Sigmoid colon (tissue), 4 donors: ENCODE measurements at regions not wholly inside any gene's neighbourhood (a gene's known extent, or its start where the extent isn't known, plus 50 kb on each side); places are given as distances from the start of the nearest gene placed in this dataset.

Experiments
- EP300 ChIP-seq, 4 donors: sonication (generic); formaldehyde crosslinking; IDR thresholded peaks; one replicate each; pipeline ENCODE4 v1.6.1; 2017; ENCODE audit warnings: antibody characterized with exemption in 4 of 4
- POLR2A ChIP-seq, 2 donors: fragments of 450-650 bp; IDR thresholded peaks; one replicate each; pipeline ENCODE4 v1.6.1; 2016; ENCODE audit warnings: antibody characterized with exemption in 2 of 2, mild to moderate bottlenecking in 2 of 2, moderate library complexity in 2 of 2
- POLR2AphosphoS5 ChIP-seq, 4 donors: sonication (generic); formaldehyde crosslinking; IDR thresholded peaks; one replicate each; pipeline ENCODE4 v1.6.1; 2017; ENCODE audit warnings: antibody characterized with exemption in 4 of 4
- TF ChIP-seq, protein P1 (sequence below), 4 experiments: fragments of 450-650 bp in 3 of 4; fragments of 200-600 bp in 1 of 4; IDR thresholded peaks; one replicate each; pipeline ENCODE4 v1.5.1; 2016 to 2019; ENCODE audit warnings: antibody characterized with exemption in 4 of 4, mild to moderate bottlenecking in 3 of 4, moderate library complexity in 2 of 4

DNA sequence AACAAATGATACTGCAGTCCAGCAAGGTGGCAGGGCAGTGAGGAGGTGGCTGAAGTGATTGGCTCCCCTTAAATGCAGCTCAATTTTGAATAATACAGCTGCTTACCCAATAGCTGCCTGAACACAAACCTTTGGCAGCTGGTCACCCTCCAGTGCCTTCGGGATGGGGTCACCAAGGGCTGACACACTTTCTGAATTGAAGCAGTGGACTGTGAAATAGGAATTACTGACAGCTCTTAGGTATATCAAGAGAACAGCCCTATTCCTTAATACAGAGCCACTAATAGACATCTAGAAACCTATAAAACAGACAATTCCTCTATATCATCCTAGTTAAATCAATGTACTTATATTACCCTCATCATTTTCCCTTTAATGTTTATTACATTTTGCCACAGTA lies 474.2 kb upstream of the KIRREL3 start:
- TF ChIP-seq, protein P1, sequence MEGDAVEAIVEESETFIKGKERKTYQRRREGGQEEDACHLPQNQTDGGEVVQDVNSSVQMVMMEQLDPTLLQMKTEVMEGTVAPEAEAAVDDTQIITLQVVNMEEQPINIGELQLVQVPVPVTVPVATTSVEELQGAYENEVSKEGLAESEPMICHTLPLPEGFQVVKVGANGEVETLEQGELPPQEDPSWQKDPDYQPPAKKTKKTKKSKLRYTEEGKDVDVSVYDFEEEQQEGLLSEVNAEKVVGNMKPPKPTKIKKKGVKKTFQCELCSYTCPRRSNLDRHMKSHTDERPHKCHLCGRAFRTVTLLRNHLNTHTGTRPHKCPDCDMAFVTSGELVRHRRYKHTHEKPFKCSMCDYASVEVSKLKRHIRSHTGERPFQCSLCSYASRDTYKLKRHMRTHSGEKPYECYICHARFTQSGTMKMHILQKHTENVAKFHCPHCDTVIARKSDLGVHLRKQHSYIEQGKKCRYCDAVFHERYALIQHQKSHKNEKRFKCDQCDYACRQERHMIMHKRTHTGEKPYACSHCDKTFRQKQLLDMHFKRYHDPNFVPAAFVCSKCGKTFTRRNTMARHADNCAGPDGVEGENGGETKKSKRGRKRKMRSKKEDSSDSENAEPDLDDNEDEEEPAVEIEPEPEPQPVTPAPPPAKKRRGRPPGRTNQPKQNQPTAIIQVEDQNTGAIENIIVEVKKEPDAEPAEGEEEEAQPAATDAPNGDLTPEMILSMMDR (IDR thresholded peaks at IDR 0.05): no peak
- TF ChIP-seq POLR2AphosphoS5 (IDR thresholded peaks at IDR 0.05): no peak
- TF ChIP-seq POLR2A (IDR thresholded peaks at IDR 0.05): no peak
- no peak for TF ChIP-seq EP300 (IDR thresholded peaks at IDR 0.05)
